ENCODE measurements at regions not wholly inside any gene's neighbourhood (a gene's known extent, or its start where the extent isn't known, plus 50 kb on each side); places are given as distances from the start of the nearest gene placed in this dataset.
A peak's percentile ranks its signal among the peaks of the same experiment; 100 is the strongest.

DNA sequence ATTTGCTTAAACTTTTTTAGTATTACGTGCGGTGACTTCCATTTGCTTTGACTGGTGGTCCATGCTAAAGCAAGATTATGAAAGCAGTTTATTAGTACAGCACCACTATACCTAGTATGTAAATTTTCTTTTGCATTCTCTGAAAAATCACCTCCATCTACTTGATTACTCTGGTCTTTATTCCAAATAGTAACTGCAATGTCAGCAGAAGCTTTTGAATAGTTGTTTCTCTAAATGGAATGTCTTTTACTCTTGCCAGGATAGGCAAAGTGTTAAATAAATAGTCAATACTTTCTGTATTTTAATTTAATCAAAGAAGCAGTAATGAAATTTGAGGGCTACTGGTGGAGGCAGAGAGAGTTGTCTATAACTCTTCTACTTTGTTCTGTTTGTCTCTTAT, 167.2 kb upstream of the SLC4A4 start:
- H4K20me1 ChIP-seq (ENCODE audit: control insufficient read depth, extremely low read depth, insufficient read depth, low read length) = no peaks in the 10 kb centered on the region
- TF ChIP-seq EZH2 (IDR thresholded peaks at IDR 0.05; ENCODE audit: low read length, missing control alignments) = no peak
- TF ChIP-seq, protein P1, sequence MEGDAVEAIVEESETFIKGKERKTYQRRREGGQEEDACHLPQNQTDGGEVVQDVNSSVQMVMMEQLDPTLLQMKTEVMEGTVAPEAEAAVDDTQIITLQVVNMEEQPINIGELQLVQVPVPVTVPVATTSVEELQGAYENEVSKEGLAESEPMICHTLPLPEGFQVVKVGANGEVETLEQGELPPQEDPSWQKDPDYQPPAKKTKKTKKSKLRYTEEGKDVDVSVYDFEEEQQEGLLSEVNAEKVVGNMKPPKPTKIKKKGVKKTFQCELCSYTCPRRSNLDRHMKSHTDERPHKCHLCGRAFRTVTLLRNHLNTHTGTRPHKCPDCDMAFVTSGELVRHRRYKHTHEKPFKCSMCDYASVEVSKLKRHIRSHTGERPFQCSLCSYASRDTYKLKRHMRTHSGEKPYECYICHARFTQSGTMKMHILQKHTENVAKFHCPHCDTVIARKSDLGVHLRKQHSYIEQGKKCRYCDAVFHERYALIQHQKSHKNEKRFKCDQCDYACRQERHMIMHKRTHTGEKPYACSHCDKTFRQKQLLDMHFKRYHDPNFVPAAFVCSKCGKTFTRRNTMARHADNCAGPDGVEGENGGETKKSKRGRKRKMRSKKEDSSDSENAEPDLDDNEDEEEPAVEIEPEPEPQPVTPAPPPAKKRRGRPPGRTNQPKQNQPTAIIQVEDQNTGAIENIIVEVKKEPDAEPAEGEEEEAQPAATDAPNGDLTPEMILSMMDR (conservative IDR thresholded peaks at IDR 0.05 in 1 of 2, IDR thresholded peaks at IDR 0.05 in 1 of 2; ENCODE audit: low read depth in 1 of 2, low read length in 2 of 2) = no peak
- no peak overlapping the region for H2AFZ ChIP-seq (ENCODE audit: low read length)
- no peaks in the 10 kb centered on the region for H3K27me3 ChIP-seq (ENCODE audit: control insufficient read depth, insufficient read depth, low read length)
- no peaks in the 10 kb centered on the region for H3K9me3 ChIP-seq (ENCODE audit: control insufficient read depth, insufficient read depth, low read depth, low read length)
- no peaks in the 10 kb centered on the region for H3K79me2 ChIP-seq (ENCODE audit: control insufficient read depth, insufficient read depth, low read length)
- no peaks in the 10 kb centered on the region for H3K36me3 ChIP-seq (ENCODE audit: control insufficient read depth, insufficient read depth, low read length)
- H3K4me2 ChIP-seq (ENCODE audit: extremely low read depth, insufficient read depth, low read length) = no peak overlapping the region
- no peak for DNase-seq (ENCODE audit: low read depth in 2 of 2)
- no peaks in the 10 kb centered on the region for H3K4me1 ChIP-seq (ENCODE audit: control insufficient read depth, extremely low read depth, insufficient read depth, low read length)
- no peak overlapping the region for H3K4me3 ChIP-seq (replicated peaks in 1 of 4; ENCODE audit: control extremely low read depth in 1 of 4, insufficient read depth in 1 of 4, low read depth in 3 of 4, low read length in 4 of 4)
- H3K27ac ChIP-seq (ENCODE audit: insufficient read depth, low read length) = no peak overlapping the region
- H3K9ac ChIP-seq (ENCODE audit: insufficient read depth, low read length) = no peak overlapping the region

DNA sequence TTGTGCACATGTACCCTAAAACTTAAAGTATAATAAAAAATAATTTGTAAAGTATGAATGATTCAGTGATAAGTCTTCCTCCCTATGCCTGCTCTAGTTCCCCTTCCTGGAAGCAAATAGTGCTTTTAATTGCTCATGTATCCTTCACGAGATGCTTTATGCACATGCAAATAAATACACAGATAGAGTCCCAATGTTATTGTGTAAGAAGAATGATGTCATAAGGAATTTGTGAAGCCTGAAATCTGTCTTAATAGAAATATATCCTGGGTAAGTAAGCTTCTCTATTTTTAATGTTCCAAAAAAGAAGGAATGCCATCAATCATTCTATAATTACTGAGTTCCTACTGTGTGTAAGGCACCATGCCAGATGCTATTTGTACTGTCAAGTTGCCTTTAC, 157.5 kb upstream of the SLC4A4 start:
- Histone ChIP-seq H3K9me3 (ENCODE audit: control insufficient read depth, insufficient read depth, low read depth, low read length) (no peaks in the 10 kb centered on the region), H3K27ac (ENCODE audit: insufficient read depth, low read length) (no peak overlapping the region), H3K36me3 (ENCODE audit: control insufficient read depth, insufficient read depth, low read length) (no peaks in the 10 kb centered on the region), H2AFZ (ENCODE audit: low read length) (no peak overlapping the region), H3K27me3 (ENCODE audit: control insufficient read depth, insufficient read depth, low read length) (no peaks in the 10 kb centered on the region), H3K9ac (ENCODE audit: insufficient read depth, low read length) (no peak overlapping the region), H3K4me1 (ENCODE audit: control insufficient read depth, extremely low read depth, insufficient read depth, low read length) (peaks cover 4% of the 10 kb centered on the region), H4K20me1 (ENCODE audit: control insufficient read depth, extremely low read depth, insufficient read depth, low read length) (no peaks in the 10 kb centered on the region), H3K79me2 (ENCODE audit: control insufficient read depth, insufficient read depth, low read length) (no peaks in the 10 kb centered on the region), H3K4me2 (ENCODE audit: extremely low read depth, insufficient read depth, low read length) (no peak overlapping the region), H3K4me3 (replicated peaks in 1 of 4; ENCODE audit: control extremely low read depth in 1 of 4, insufficient read depth in 1 of 4, low read depth in 3 of 4, low read length in 4 of 4) (no peak overlapping the region)
- DNase-seq (ENCODE audit: low read depth in 2 of 2) = peak in 1 of 2 donors; percentile 24
- TF ChIP-seq, protein P1 (conservative IDR thresholded peaks at IDR 0.05 in 1 of 2, IDR thresholded peaks at IDR 0.05 in 1 of 2; ENCODE audit: low read depth in 1 of 2, low read length in 2 of 2) = no peak
- TF ChIP-seq EZH2 (IDR thresholded peaks at IDR 0.05; ENCODE audit: low read length, missing control alignments) = no peak

DNA sequence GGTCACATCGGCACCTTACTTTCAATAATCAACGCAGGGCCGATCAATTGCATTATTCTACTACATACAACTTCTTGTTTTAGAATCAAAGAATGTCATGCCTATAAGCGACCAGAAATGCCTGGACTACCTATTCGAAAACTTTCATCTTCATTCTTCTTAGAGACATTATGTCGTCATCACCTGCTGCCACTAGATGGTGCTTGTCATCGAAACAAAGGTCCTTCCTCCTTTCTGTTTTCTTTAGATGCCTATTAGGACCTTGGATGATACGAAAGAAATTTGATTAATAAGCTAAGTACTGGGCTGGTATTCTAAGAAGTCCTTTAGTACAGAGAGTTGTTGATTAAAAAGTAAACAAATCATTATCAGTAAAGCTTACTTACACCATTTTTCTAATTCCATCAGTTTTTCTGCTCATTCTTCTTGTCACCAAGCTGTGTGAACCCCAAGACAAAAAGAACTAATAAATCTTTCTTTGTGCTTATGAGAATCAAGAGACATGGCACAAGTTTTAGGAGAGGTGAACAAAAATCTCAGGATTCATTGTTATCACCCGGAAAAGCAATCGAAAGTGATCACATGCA, 154.5 kb upstream of the SLC4A4 start:
- Histone ChIP-seq H4K20me1 (ENCODE audit: control insufficient read depth, extremely low read depth, insufficient read depth, low read length) (no peaks in the 10 kb centered on the region), H3K9me3 (ENCODE audit: control insufficient read depth, insufficient read depth, low read depth, low read length) (no peaks in the 10 kb centered on the region), H2AFZ (ENCODE audit: low read length) (peak overlapping the region; percentile 50), H3K79me2 (ENCODE audit: control insufficient read depth, insufficient read depth, low read length) (peaks cover 22% of the 10 kb centered on the region), H3K36me3 (ENCODE audit: control insufficient read depth, insufficient read depth, low read length) (no peaks in the 10 kb centered on the region), H3K4me3 (replicated peaks in 1 of 4; ENCODE audit: control extremely low read depth in 1 of 4, insufficient read depth in 1 of 4, low read depth in 3 of 4, low read length in 4 of 4) (no peak overlapping the region), H3K27me3 (ENCODE audit: control insufficient read depth, insufficient read depth, low read length) (no peaks in the 10 kb centered on the region), H3K4me1 (ENCODE audit: control insufficient read depth, extremely low read depth, insufficient read depth, low read length) (peaks cover 4% of the 10 kb centered on the region), H3K9ac (ENCODE audit: insufficient read depth, low read length) (no peak overlapping the region), H3K4me2 (ENCODE audit: extremely low read depth, insufficient read depth, low read length) (peak overlapping the region; percentile 8), H3K27ac (ENCODE audit: insufficient read depth, low read length) (no peak overlapping the region)
- TF ChIP-seq, protein P1 (conservative IDR thresholded peaks at IDR 0.05 in 1 of 2, IDR thresholded peaks at IDR 0.05 in 1 of 2; ENCODE audit: low read depth in 1 of 2, low read length in 2 of 2) = peak; percentile 68 to 72
- no peak for TF ChIP-seq EZH2 (IDR thresholded peaks at IDR 0.05; ENCODE audit: low read length, missing control alignments)
- peak; percentile 69 to 76 for DNase-seq (ENCODE audit: low read depth in 2 of 2)
